ENCODE measurements at regions not wholly inside any gene's neighbourhood (a gene's known extent, or its start where the extent isn't known, plus 50 kb on each side); places are given as distances from the start of the nearest gene placed in this dataset.

DNA sequence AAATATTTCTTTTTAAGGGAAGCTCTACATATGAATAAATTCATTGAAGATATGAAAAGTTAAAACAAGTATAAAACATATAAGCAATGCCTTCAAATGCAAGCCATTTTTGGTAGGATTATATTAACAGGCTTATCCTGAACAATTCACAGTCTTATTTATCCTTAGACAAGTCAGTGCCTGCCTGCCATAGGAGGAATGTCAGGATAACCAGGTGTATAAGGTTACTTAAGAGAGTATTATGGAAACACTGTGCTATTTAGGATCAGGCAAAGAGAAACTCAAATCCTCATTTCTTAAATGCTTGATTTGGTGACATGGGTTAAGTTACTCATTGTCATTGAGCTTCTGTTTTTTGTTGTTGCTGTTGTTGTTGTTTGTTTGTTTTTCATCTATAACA, 2029.9 kb upstream of the AGA start:
- DNase-seq (ENCODE audit: insufficient read length) (no peak), FAIRE-seq (no peak)
- TF ChIP-seq TAF1 (IDR thresholded peaks at IDR 0.05; ENCODE audit: borderline replicate concordance, low read depth, low read length) (no peak), POLR2A (IDR thresholded peaks at IDR 0.05; ENCODE audit: low read depth, low read length) (no peak), POLR2AphosphoS5 (IDR thresholded peaks at IDR 0.05; ENCODE audit: low read depth, low read length) (no peak)

- no peak for FAIRE-seq
- no peak for TF ChIP-seq TAF1 (IDR thresholded peaks at IDR 0.05; ENCODE audit: borderline replicate concordance, low read depth, low read length)
- TF ChIP-seq POLR2A (IDR thresholded peaks at IDR 0.05; ENCODE audit: low read depth, low read length) = no peak
- no peak for TF ChIP-seq POLR2AphosphoS5 (IDR thresholded peaks at IDR 0.05; ENCODE audit: low read depth, low read length)
- no peak for DNase-seq (ENCODE audit: insufficient read length)
Measured at GRCh38 chr4:179478608-179479007, 2036.4 kb upstream of the AGA start.

- no peak for FAIRE-seq
Measured at GRCh38 chr4:179485781-179486180, 2043.5 kb upstream of the AGA start.

DNA sequence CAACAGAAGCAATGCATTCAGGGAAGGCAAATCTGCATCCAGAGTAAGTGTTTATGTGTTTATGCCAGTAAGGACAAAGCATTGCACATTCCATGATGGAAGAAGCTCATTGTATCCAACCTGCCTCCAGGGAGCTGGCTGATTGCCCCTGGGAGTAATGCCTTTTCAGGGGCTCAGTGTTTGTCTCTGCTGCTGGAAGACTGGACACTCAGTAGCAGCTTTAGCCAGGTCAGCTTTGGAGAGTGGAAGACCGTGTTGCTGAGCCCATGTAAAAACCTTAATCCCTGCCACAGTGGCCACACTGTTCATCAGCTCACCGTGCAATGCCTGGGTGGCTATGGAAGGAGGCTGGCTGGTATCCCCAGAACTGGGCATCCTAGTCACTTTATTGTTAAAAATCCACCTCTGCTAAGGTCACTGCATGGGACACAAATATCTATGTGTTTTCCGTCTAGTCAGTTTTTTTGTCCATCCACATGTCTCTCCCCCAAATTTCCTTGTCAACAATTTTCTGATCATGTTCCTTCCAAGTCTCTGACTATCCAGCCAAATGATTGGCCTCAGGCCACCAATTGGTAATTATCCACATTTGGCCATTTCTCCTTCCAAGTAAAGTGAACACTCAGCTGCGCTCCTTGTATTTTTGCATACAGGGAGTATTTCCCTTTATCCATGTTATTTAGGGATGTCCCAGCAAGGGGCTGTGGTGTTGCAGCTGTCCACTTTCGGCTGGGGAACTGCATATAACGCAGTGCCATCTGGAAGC, 2044.5 kb upstream of the AGA start:
- TF ChIP-seq TAF1 (IDR thresholded peaks at IDR 0.05; ENCODE audit: borderline replicate concordance, low read depth, low read length) (no peak), POLR2A (IDR thresholded peaks at IDR 0.05; ENCODE audit: low read depth, low read length) (no peak), POLR2AphosphoS5 (IDR thresholded peaks at IDR 0.05; ENCODE audit: low read depth, low read length) (no peak)
- FAIRE-seq = no peak
- DNase-seq (ENCODE audit: insufficient read length) = no peak

More at GRCh38 chr4:179485781-179486180, 2043.5 kb upstream of the AGA start:
- TF ChIP-seq POLR2AphosphoS5 (IDR thresholded peaks at IDR 0.05; ENCODE audit: low read depth, low read length) = no peak
- TF ChIP-seq TAF1 (IDR thresholded peaks at IDR 0.05; ENCODE audit: borderline replicate concordance, low read depth, low read length) = no peak
- no peak for TF ChIP-seq POLR2A (IDR thresholded peaks at IDR 0.05; ENCODE audit: low read depth, low read length)
- no peak for DNase-seq (ENCODE audit: insufficient read length)

DNA sequence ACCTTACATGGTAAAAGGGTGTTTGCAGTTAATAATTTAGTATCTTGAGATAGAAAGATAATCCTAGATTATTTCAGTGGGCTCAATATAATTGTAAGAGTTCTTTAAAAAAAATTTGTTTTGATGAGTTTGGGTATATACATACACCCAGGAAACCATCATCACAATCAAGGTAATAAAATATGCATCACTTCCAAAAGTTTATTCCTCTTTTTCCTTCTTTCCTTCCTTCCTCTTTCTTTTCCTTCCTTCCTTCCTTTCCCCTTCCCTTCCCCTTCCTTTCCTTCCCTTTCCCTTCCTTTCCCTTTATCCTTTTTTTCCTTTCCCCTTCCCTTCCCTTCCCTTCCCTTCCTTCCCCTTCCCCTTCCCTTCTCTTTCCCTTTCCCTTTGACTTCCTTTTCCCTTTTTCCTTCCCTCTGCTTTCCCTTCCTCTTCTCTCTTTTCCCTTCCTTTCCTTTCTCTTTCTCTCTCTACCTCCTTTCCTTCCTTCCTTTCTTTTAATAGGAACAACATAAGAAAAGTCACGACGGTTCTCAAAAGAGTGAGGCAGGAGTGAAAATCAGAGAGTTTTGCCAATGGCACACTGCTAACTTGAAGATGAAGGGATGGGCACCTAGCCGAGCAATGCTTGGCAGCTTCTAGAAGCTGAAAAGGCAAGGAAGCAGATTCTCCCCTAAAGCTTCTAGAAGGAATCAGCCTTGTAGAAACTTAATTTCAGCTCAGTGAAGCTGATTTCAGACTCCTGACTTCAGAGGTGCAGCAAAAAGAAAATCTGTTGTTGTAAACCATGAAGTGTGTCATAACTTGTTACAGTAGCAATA, 2050.2 kb upstream of the AGA start:
- FAIRE-seq (no peak), DNase-seq (ENCODE audit: insufficient read length) (no peak)
- TF ChIP-seq POLR2AphosphoS5 (IDR thresholded peaks at IDR 0.05; ENCODE audit: low read depth, low read length) (no peak), POLR2A (IDR thresholded peaks at IDR 0.05; ENCODE audit: low read depth, low read length) (no peak), TAF1 (IDR thresholded peaks at IDR 0.05; ENCODE audit: borderline replicate concordance, low read depth, low read length) (no peak)

DNA sequence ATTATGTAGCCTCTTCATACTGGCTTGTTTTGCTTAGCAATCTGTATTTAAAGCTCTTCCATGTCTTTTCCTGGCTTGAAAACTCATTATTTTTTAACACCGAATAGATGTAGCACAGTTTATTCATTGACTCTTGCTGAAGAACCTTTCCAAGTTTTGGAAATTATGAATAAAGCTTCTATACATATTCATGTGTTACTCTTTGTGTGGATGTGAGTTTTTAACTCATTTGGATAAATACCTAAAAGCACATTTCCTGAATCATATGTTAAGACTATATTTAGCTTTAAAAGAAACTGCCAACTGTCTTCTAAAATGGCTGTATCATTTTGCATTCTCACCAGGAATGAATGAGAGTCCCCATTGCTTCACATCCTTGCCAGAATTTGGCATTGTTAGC, 2061.7 kb upstream of the AGA start:
- no peak for TF ChIP-seq POLR2AphosphoS5 (IDR thresholded peaks at IDR 0.05; ENCODE audit: low read depth, low read length)
- no peak for TF ChIP-seq POLR2A (IDR thresholded peaks at IDR 0.05; ENCODE audit: low read depth, low read length)
- no peak for TF ChIP-seq TAF1 (IDR thresholded peaks at IDR 0.05; ENCODE audit: borderline replicate concordance, low read depth, low read length)
- DNase-seq (ENCODE audit: insufficient read length) (no peak), FAIRE-seq (no peak)

GRCh38 chr4:179509489-179509888, 2067.3 kb upstream of the AGA start:
- TF ChIP-seq TAF1 (IDR thresholded peaks at IDR 0.05; ENCODE audit: borderline replicate concordance, low read depth, low read length) (no peak), POLR2A (IDR thresholded peaks at IDR 0.05; ENCODE audit: low read depth, low read length) (no peak), POLR2AphosphoS5 (IDR thresholded peaks at IDR 0.05; ENCODE audit: low read depth, low read length) (no peak)
- no peak for DNase-seq (ENCODE audit: insufficient read length)
- no peak for FAIRE-seq

- no peak for TF ChIP-seq POLR2A (IDR thresholded peaks at IDR 0.05; ENCODE audit: low read depth, low read length)
- TF ChIP-seq TAF1 (IDR thresholded peaks at IDR 0.05; ENCODE audit: borderline replicate concordance, low read depth, low read length) = no peak
- no peak for TF ChIP-seq POLR2AphosphoS5 (IDR thresholded peaks at IDR 0.05; ENCODE audit: low read depth, low read length)
- FAIRE-seq = no peak
Measured at GRCh38 chr4:179521952-179522351, 2079.7 kb upstream of the AGA start.

DNA sequence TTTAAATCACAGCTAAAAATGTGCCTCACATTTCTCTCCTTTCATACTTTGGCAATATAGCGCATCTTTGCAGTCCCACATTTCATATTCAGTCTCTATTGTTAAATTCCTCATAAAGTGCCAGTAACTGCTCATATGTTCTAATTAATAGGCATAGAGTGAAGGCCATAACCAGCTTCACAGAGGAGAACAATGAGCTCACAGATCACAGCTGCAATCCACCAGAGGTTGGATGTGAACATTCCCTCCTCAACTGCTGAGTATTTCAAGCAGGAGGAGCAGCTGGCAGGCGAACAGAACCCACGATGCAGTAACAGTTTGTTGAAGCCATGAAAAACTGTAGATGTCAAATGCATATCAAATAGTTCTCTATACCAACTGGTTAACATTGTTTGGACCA, 2088.7 kb upstream of the AGA start:
- DNase-seq (ENCODE audit: insufficient read length) (no peak), FAIRE-seq (no peak)
- TF ChIP-seq POLR2A (IDR thresholded peaks at IDR 0.05; ENCODE audit: low read depth, low read length) = no peak
- no peak for TF ChIP-seq TAF1 (IDR thresholded peaks at IDR 0.05; ENCODE audit: borderline replicate concordance, low read depth, low read length)
- TF ChIP-seq POLR2AphosphoS5 (IDR thresholded peaks at IDR 0.05; ENCODE audit: low read depth, low read length) = no peak

More at GRCh38 chr4:179521952-179522351, 2079.7 kb upstream of the AGA start:
- no peak for DNase-seq (ENCODE audit: insufficient read length)

- no peak for FAIRE-seq
- TF ChIP-seq POLR2A (IDR thresholded peaks at IDR 0.05; ENCODE audit: low read depth, low read length) (no peak), POLR2AphosphoS5 (IDR thresholded peaks at IDR 0.05; ENCODE audit: low read depth, low read length) (no peak), TAF1 (IDR thresholded peaks at IDR 0.05; ENCODE audit: borderline replicate concordance, low read depth, low read length) (no peak)
- no peak for DNase-seq (ENCODE audit: insufficient read length)
Measured at GRCh38 chr4:179536694-179537093, 2094.5 kb upstream of the AGA start.

- TF ChIP-seq POLR2A (IDR thresholded peaks at IDR 0.05; ENCODE audit: low read depth, low read length) = no peak
- TF ChIP-seq TAF1 (IDR thresholded peaks at IDR 0.05; ENCODE audit: borderline replicate concordance, low read depth, low read length) = no peak
- TF ChIP-seq POLR2AphosphoS5 (IDR thresholded peaks at IDR 0.05; ENCODE audit: low read depth, low read length) = no peak
- DNase-seq (ENCODE audit: insufficient read length) = no peak
- FAIRE-seq = no peak
Measured at GRCh38 chr4:179539641-179540040, 2097.4 kb upstream of the AGA start.
